ENCODE measurements at regions not wholly inside any gene's neighbourhood (a gene's known extent, or its start where the extent isn't known, plus 50 kb on each side); places are given as distances from the start of the nearest gene placed in this dataset.
"Not testable (repeated sequence)": the region's sequence is repeated elsewhere in the genome, so short reads cannot be mapped to it uniquely, and the experiment has no call there.

- DNase-seq = no peak
These were observed 805.0 kb upstream of the C9orf72 start for GRCh38 chr9:28378231-28378630.

GRCh38 chr9:28379082-28379481 lies 805.8 kb upstream of the C9orf72 start:
- DNase-seq = no peak

GRCh38 chr9:28389411-28389810 lies 816.1 kb upstream of the C9orf72 start:
- DNase-seq = no peak

DNA sequence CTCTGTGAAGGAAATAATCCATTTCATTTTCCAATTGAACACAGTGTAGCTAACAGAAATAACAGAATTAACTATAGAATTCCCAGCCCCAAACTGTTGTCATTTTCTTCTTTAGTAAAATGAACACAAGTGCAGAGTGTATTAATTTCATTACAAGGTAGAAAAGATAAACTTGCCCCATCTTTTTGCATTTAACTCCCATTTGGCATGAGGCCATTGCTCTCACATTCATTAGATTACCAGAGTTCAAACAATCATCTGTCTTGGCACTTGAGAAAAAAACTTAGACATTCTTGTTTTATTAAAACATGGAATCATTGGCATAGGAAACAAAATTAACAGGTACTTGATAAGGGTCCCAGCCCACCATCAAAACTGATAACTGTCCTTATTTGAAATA lies 821.5 kb upstream of the C9orf72 start:
- DNase-seq = no peak

- no peak for DNase-seq
These were observed 822.8 kb upstream of the C9orf72 start for GRCh38 chr9:28396058-28396457.

DNA sequence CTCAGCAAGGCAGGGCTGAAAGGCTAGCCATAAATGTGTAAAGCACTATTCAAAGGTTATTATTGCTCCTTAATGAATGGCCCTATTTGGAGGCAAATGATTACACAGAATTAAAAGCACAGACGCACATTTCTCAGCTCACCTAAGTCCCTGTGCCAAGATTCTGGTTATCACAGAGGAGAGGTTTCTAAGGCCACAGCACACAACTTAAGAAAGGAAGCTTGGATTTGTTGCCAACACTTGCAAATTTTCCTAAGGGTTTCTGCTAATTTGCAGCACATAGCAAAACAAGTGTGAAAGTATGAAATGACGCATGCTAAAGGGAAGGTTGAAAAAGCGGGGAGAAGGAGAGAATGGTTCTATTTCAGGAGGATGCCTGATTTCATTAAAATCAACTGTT lies 834.1 kb upstream of the C9orf72 start:
- DNase-seq = no peak

DNA sequence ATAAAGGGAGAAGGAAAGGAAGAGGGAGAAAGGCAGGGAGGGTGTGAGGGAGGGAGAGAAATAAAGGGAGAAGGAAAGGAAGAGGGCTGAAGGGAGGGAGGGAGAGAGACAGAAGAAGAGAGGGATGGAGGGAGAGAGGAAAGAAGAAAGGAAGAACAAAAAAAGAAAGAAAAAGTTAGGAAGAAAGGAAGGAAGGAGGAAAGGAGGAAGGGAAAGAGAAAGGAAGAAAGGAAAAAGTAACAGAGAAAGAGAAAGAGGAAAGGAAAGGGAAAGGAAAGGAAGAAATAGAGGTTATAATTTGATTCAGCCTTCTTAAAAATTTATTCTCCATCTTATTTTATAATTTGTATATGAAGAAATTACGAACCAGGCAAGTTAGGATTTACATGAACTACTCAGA lies 836.6 kb upstream of the C9orf72 start:
- no peak for DNase-seq

- no peak for DNase-seq
These were observed 837.1 kb upstream of the C9orf72 start for GRCh38 chr9:28410411-28410810.

- no peak for DNase-seq
These were observed 840.2 kb upstream of the C9orf72 start for GRCh38 chr9:28413471-28413870.

- DNase-seq = no peak
These were observed 850.0 kb upstream of the C9orf72 start for GRCh38 chr9:28423255-28423654.

DNA sequence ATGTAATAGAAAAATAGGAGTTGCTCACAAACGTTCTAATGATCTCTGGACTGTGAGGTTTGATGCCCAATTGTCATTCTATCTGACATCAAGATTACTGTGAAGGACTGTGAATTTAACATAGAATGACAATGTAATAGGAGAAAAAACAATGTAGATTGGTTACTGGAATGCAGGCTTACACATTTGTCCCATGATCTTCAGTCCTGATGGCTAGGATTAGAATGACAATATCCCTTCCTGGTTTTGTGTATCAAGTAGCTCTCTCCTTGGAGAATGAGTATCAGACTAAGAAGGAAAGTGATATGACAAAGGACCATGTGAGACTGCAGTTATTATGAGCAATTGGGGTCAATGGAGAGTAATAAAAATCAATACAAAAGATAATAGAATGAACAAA lies 862.2 kb upstream of the C9orf72 start:
- no peak for DNase-seq

GRCh38 chr9:28439688-28440087 lies 866.4 kb upstream of the C9orf72 start:
- DNase-seq = no peak

DNA sequence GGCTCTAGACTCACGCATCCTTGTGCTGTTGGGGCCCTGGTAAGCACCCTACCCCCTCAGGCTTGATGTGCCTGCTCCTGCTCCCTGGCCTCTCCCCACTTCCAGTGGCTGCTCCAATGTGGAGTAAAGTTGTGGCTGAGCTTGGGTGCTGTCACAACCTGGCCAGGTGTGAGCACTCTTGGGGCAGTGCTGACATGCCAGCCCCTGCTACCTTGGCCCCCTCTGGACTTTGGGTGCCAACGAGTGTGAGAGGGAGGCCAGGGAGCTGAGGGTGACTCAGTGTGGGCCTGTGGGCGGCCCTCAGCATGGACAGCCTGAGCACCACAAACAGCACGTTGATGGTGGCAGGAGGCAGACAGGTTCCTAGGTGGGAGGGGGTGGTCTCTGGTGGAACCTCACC lies 870.2 kb upstream of the C9orf72 start:
- no peak for DNase-seq

- no peak for DNase-seq
These were observed 871.4 kb upstream of the C9orf72 start for GRCh38 chr9:28444637-28445036.

- DNase-seq = no peak
These were observed 871.9 kb upstream of the C9orf72 start for GRCh38 chr9:28445211-28445610.

GRCh38 chr9:28453918-28454317 lies 880.6 kb upstream of the C9orf72 start:
- no peak for DNase-seq

- DNase-seq = no peak
These were observed 883.6 kb upstream of the C9orf72 start for GRCh38 chr9:28456861-28457260.

- no peak for DNase-seq
These were observed 891.4 kb upstream of the C9orf72 start for GRCh38 chr9:28464481-28465216.

DNA sequence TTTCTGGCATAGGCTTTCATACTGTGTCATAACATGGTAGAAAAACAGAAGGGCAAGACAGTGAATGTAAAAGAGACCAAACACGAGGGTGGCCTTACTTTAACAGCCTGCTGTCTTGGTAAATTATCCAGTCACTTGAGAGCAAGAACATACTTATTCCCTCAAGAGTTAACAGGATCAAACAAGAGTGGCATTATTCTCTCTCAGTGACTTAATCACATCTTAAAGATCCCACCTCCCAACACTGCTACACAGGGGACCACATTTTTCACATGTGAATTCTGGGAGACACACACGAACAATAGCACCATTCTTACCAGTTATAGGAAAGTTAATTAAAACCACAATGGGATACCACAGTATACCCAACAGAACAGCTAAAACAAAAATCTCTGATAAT lies 898.0 kb upstream of the C9orf72 start:
- DNase-seq = no peak

- DNase-seq = no peak
These were observed 914.3 kb upstream of the C9orf72 start for GRCh38 chr9:28487561-28487960.

DNA sequence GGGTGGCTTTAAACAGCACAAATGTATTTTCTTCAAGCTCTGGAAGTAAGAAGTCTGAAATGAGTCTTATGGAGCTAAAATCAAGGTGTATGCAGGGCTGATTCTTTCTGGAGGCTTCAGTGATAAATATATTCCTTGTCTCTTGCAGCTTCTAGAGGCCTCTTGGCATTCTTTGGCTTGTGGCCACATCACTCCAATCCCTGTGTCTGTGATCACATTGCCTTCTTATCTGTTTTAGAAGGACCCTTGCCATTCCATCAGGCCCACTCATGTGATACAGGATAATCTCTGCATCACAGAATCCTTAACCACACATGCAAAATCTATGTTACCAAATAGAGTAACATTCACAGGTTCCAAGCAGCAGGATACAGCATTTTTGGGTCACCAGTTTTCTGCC lies 917.8 kb upstream of the C9orf72 start:
- DNase-seq = no peak

DNA sequence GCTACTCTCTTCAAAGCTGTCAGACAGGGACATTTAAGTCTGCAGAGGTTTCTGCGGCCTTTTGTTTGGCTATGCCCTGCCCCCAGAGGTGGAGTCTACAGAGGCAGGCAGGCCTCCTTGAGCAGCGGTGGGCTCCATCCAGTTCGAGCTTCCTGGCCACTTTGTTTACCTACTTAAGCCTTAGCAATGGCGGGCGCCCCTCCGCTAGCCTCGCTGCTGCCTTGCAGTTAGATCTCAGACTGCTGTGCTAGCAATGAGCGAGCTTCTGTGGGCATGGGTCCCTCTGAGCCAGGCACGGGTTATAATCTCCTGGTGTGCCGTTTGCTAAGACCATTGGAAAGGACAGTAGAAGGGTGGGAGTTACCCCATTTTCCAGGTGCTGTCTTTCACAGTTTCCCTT lies 924.9 kb upstream of the C9orf72 start:
- not testable (repeated sequence) for DNase-seq

DNA sequence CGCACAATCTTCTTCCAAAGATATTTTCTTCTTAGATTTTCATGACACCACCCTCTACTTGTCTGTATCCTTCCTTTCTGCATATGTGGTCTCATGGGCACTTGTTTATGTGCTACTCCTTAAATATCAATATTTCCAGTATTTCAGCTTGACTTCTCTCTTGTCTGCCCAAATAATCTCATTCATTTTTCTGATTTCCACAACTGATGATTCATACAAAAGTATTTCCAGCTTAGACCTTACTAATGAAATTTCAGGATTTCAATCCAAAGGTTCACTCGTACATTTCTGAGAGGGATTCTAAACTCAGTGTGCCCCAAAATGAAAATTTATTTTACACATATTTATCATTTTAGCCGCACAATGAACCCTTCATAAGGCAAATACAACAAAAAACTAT lies 928.9 kb upstream of the C9orf72 start:
- DNase-seq = no peak

- DNase-seq = no peak
These were observed 929.5 kb upstream of the C9orf72 start for GRCh38 chr9:28502741-28503140.

DNA sequence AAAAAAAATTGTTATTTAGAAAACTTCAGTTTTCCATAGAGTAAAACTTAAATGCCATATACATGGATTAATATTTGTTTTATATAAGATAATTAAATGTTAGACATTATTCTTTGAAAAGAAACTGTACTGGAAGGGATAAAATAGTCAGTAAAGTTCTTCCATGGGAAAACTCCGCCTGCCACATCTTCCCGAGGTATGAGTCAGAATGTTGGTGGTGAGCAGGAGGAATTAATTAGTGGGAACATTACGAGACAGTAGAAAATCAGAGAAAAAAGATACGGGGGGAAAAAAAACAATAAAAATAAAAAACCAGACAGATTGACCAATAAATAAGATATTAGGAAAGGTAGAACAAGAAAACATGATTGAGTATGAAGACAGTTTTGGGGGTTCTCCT lies 930.3 kb upstream of the C9orf72 start:
- DNase-seq = no peak

Measured in T-helper 9 cell (primary cell).